ENCODE measurements at regions not wholly inside any gene's neighbourhood (a gene's known extent, or its start where the extent isn't known, plus 50 kb on each side); places are given as distances from the start of the nearest gene placed in this dataset.
A peak's percentile ranks its signal among the peaks of the same experiment; 100 is the strongest.

GRCh38 chr6:6386010-6386409 lies 65.5 kb upstream of the F13A1 start:
- Histone ChIP-seq H3K27me3 (no peaks in the 10 kb centered on the region), H3K9me3 (replicated peaks in 1 of 3) (no peaks in the 10 kb centered on the region), H3K27ac (peak overlapping the region in 1 of 5 donors; percentile 46), H3K36me3 (replicated peaks in 1 of 2) (no peaks in the 10 kb centered on the region), H3K4me3 (no peak overlapping the region), H3K4me1 (replicated peaks in 1 of 2) (peaks cover 0 to 3% of the 10 kb centered on the region in 2 donors)
- TF ChIP-seq POLR2A (IDR thresholded peaks at IDR 0.05) (no peak), CTCF (IDR thresholded peaks at IDR 0.05) (no peak)
- intact Hi-C loops (cut with DNase I) = no loop called here
- WGBS, 4 donors = 54 to 62% (median 55%) methylated on average over 4 of the region's 4 CpGs
- DNase-seq = peak in 5 of 7 donors; percentile 16 to 57 (median 31)

GRCh38 chr6:6390849-6391602 lies 70.6 kb upstream of the F13A1 start:
- no peaks in the 10 kb centered on the region for H3K36me3 ChIP-seq (replicated peaks in 1 of 2)
- H3K27me3 ChIP-seq = no peaks in the 10 kb centered on the region
- intact Hi-C loops (cut with DNase I) = no loop called here
- WGBS, 4 donors = 52 to 70% (median 55%) methylated on average over 7 of the region's 7 CpGs
- TF ChIP-seq CTCF (IDR thresholded peaks at IDR 0.05) (no peak), POLR2A (IDR thresholded peaks at IDR 0.05) (no peak)
- DNase-seq = no peak
- no peaks in the 10 kb centered on the region for H3K9me3 ChIP-seq (replicated peaks in 1 of 3)
- no peak overlapping the region for H3K4me3 ChIP-seq
- H3K4me1 ChIP-seq (replicated peaks in 1 of 2) = peaks cover 0 to 3% of the 10 kb centered on the region in 2 donors
- H3K27ac ChIP-seq = no peak overlapping the region

GRCh38 chr6:6392214-6393068 lies 72.0 kb upstream of the F13A1 start:
- Histone ChIP-seq H3K27me3 (no peaks in the 10 kb centered on the region), H3K4me1 (replicated peaks in 1 of 2) (no peaks in the 10 kb centered on the region), H3K27ac (no peak overlapping the region), H3K36me3 (replicated peaks in 1 of 2) (no peaks in the 10 kb centered on the region), H3K4me3 (no peak overlapping the region), H3K9me3 (replicated peaks in 1 of 3) (no peaks in the 10 kb centered on the region)
- intact Hi-C loops (cut with DNase I) = no loop called here
- no peak for DNase-seq
- 67 to 83% (median 72%) methylated on average over 7 of the region's 7 CpGs for WGBS, 4 donors
- TF ChIP-seq POLR2A (IDR thresholded peaks at IDR 0.05) (no peak), CTCF (IDR thresholded peaks at IDR 0.05) (no peak)

- no peak for TF ChIP-seq POLR2A (IDR thresholded peaks at IDR 0.05)
- TF ChIP-seq CTCF (IDR thresholded peaks at IDR 0.05) = no peak
- WGBS, 4 donors = 61 to 73% (median 68%) methylated on average over 6 of the region's 6 CpGs
- Histone ChIP-seq H3K9me3 (replicated peaks in 1 of 3) (no peaks in the 10 kb centered on the region), H3K4me1 (replicated peaks in 1 of 2) (no peaks in the 10 kb centered on the region), H3K27me3 (no peaks in the 10 kb centered on the region), H3K36me3 (replicated peaks in 1 of 2) (no peaks in the 10 kb centered on the region), H3K4me3 (no peak overlapping the region), H3K27ac (no peak overlapping the region)
- intact Hi-C loops (cut with DNase I) = no loop called here
- no peak for DNase-seq
These were observed 72.6 kb upstream of the F13A1 start for GRCh38 chr6:6393069-6393529.
